Stimulated activated naive CD8-positive, alpha-beta T cell treated with anti-CD3 and anti-CD28 coated beads, Interleukin-15, Interleukin-2, amounts not matched to agents 100 ng/mL and 50 ng/mL, for 24 hours (primary cell): ENCODE measurements at regions not wholly inside any gene's neighbourhood (a gene's known extent, or its start where the extent isn't known, plus 50 kb on each side); places are given as distances from the start of the nearest gene placed in this dataset.
"Not testable (repeated sequence)": the region's sequence is repeated elsewhere in the genome, so short reads cannot be mapped to it uniquely, and the experiment has no call there.

ENCODE experiments used
- H3K27ac Mint-ChIP-seq: one replicate; pipeline ENCODE4 v1.8.0; 2021; ENCODE audit warnings: mild to moderate bottlenecking, mixed read lengths
- H3K27me3 Mint-ChIP-seq: one replicate; pipeline ENCODE4 v1.8.0; 2021; ENCODE audit warnings: mixed read lengths
- H3K36me3 Mint-ChIP-seq: one replicate; pipeline ENCODE4 v1.8.0; 2021; ENCODE audit warnings: low read depth, mixed read lengths
- H3K4me1 Mint-ChIP-seq: one replicate; pipeline ENCODE4 v1.8.0; 2021; ENCODE audit warnings: low read depth, mixed read lengths
- H3K4me3 Mint-ChIP-seq: one replicate; pipeline ENCODE4 v1.8.0; 2021; ENCODE audit warnings: mild to moderate bottlenecking, mixed read lengths
- H3K9me3 Mint-ChIP-seq: one replicate; pipeline ENCODE4 v1.8.0; 2021; ENCODE audit warnings: mixed read lengths

DNA sequence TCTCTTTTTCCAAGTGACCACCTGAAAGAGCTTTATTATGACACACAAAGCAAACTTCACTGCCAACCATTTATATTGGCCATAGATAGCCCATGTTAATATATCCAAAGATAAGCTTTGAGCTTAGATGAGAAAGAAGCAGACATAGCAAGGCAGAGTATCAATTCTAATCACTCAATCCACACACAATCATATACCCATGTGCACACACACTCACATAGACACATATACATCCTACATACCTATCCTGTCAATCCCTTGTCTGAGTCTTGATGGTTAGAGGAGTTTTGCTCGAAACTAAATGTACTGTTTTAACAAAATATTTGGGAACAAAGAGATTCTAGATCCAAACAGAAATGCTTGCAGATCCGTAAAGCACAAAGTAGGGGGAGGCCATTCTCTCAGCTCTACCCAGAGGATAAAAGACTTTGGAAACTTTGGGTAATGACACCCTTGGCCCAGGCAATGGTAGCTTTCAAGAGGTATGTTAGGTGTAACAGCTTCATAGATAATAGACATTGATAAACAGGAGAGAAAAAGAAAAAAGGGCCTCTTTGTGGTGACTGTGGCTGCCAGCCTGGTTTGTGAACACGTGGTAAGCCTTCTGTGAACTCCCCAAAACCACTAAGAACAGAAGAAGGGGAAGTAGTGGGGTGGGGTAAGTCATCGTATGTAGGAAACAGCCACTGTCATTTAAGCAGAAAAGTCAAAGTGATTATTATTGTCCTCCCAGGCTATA lies 121.6 kb downstream of the TLR4 start:
- H3K27ac Mint-ChIP-seq, result peak overlapping the region; percentile 69
- H3K27me3 Mint-ChIP-seq, result peaks cover 53% of the 10 kb centered on the region
- peaks cover 4% of the 10 kb centered on the region for H3K9me3 Mint-ChIP-seq

DNA sequence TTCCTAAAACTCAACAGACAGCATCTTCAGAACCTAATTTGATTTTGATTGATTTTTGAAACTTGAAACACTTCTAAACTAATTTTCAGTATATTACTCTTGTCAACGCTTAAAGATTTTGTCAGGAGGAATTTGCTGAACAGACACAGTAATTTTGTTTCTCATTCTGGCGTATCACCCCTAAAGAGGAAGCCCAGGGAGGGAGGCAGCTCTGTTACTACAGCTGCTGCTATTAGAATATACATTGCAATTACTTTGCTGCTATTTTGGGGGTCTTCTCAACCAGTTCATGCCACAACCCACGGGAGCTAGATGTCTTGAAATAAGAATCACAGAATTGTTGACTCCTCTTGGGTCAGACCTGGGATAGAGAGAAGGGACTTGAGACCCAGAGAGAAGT lies 122.6 kb downstream of the TLR4 start:
- H3K4me3 Mint-ChIP-seq, result no peak overlapping the region
- H3K36me3 Mint-ChIP-seq, result no peaks in the 10 kb centered on the region
- H3K9me3 Mint-ChIP-seq, result peaks cover 4% of the 10 kb centered on the region
- H3K27ac Mint-ChIP-seq, result no peak overlapping the region
- peaks cover 46% of the 10 kb centered on the region for H3K27me3 Mint-ChIP-seq
- peaks cover 30% of the 10 kb centered on the region for H3K4me1 Mint-ChIP-seq

More for the DNA sequence above, 121.6 kb downstream of the TLR4 start:
- peaks cover 30% of the 10 kb centered on the region for H3K4me1 Mint-ChIP-seq
- H3K36me3 Mint-ChIP-seq, result no peaks in the 10 kb centered on the region
- peak overlapping the region; percentile 38 for H3K4me3 Mint-ChIP-seq

- Mint-ChIP-seq H3K36me3 (no peaks in the 10 kb centered on the region), H3K27ac (no peak overlapping the region), H3K9me3 (peaks cover 4% of the 10 kb centered on the region), H3K4me3 (no peak overlapping the region), H3K27me3 (peaks cover 46% of the 10 kb centered on the region), H3K4me1 (peaks cover 30% of the 10 kb centered on the region)
These were observed 123.3 kb downstream of the TLR4 start for GRCh38 chr9:117827456-117827855.

GRCh38 chr9:117828466-117828865 lies 124.3 kb downstream of the TLR4 start:
- Mint-ChIP-seq H3K4me1 (peaks cover 30% of the 10 kb centered on the region), H3K27ac (no peak overlapping the region), H3K27me3 (peaks cover 49% of the 10 kb centered on the region)

GRCh38 chr9:117835798-117836197 lies 131.6 kb downstream of the TLR4 start:
- no peak overlapping the region for H3K27ac Mint-ChIP-seq
- no peaks in the 10 kb centered on the region for H3K4me1 Mint-ChIP-seq
- no peaks in the 10 kb centered on the region for H3K36me3 Mint-ChIP-seq
- H3K9me3 Mint-ChIP-seq, result no peaks in the 10 kb centered on the region
- peaks cover 39% of the 10 kb centered on the region for H3K27me3 Mint-ChIP-seq
- no peak overlapping the region for H3K4me3 Mint-ChIP-seq

More at GRCh38 chr9:117828466-117828865, 124.3 kb downstream of the TLR4 start:
- Mint-ChIP-seq H3K9me3 (peaks cover 4% of the 10 kb centered on the region), H3K4me3 (no peak overlapping the region), H3K36me3 (no peaks in the 10 kb centered on the region)

GRCh38 chr9:117839862-117840261 lies 135.7 kb downstream of the TLR4 start:
- Mint-ChIP-seq H3K27ac (no peak overlapping the region), H3K4me3 (no peak overlapping the region), H3K9me3 (no peaks in the 10 kb centered on the region), H3K27me3 (peaks cover 27% of the 10 kb centered on the region), H3K36me3 (no peaks in the 10 kb centered on the region), H3K4me1 (no peaks in the 10 kb centered on the region)

DNA sequence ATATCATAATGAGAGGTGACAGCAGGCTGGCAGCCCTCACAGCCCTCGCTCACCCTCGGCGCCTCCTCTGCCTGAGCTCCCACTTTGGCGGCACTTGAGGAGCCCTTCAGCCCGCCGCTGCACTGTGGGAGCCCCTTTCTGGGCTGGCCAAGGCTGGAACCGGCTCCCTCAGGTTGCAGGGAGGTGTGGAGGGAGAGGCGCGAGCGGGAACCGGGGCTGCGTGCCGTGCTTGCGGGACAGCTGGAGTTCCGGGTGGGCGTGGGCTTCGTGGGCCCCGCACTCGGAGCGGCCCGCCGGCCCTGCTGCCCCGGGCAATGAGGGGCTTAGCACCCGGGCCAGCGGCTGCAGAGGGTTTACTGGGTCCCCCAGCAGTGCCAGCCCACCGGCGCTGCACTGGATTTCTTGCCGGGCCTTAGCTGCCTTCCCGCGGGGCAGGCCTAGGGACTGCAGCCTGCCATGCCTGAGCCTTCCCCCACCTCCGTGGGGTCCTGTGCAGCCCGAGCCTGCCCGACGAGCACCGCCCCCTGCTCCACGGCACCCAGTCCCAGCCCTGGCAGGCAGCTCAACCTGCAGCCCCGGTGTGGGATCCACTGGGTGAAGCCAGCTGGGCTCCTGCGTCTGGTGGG lies 147.7 kb downstream of the TLR4 start:
- not testable (repeated sequence) for H3K4me1 Mint-ChIP-seq, H3K4me3 Mint-ChIP-seq, H3K27me3 Mint-ChIP-seq, H3K9me3 Mint-ChIP-seq, H3K27ac Mint-ChIP-seq, H3K36me3 Mint-ChIP-seq

DNA sequence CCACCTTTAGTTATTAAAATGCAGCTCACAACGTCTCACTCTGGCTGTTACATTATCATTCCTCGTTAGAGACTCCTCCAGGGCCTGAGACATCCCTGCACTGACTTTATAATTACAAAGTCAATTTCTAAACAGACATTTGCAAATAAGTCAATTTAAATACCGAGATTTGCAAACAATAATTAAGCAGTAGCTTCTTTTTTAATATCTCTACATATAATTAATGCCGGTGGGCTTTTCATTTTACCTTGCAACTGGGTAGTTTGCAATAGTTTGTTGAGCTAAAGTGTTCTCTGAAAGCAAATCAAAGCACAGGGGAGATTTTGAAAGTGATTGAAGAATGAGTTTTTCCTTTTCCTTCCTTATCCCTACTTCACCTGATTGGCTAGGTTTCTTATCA lies 154.4 kb downstream of the TLR4 start:
- Mint-ChIP-seq H3K9me3 (no peaks in the 10 kb centered on the region), H3K27ac (no peak overlapping the region), H3K4me3 (no peak overlapping the region), H3K27me3 (no peaks in the 10 kb centered on the region), H3K36me3 (no peaks in the 10 kb centered on the region), H3K4me1 (no peaks in the 10 kb centered on the region)

DNA sequence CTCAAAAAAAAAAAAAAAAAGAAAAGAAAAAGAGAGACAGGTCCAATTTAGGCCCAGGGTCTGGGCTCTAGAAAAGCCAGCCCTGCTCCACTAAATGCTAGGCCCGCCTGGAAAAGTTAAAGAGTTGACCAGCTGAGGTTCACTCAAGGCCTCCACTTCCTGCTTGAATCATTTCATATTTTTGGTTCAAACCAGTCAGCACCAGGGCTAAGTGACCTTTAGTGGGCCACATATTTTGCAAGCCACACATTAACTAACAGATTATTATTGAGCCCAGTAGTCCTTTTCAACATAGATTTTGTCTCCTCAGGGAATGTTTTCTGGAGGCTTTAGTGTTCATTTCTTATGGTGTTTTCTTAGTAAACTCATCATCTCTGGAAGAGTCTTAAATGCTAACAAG lies 156.6 kb downstream of the TLR4 start:
- no peaks in the 10 kb centered on the region for H3K9me3 Mint-ChIP-seq
- no peak overlapping the region for H3K27ac Mint-ChIP-seq
- no peaks in the 10 kb centered on the region for H3K36me3 Mint-ChIP-seq
- no peaks in the 10 kb centered on the region for H3K4me1 Mint-ChIP-seq
- H3K27me3 Mint-ChIP-seq, result peaks cover 4% of the 10 kb centered on the region
- H3K4me3 Mint-ChIP-seq, result no peak overlapping the region

DNA sequence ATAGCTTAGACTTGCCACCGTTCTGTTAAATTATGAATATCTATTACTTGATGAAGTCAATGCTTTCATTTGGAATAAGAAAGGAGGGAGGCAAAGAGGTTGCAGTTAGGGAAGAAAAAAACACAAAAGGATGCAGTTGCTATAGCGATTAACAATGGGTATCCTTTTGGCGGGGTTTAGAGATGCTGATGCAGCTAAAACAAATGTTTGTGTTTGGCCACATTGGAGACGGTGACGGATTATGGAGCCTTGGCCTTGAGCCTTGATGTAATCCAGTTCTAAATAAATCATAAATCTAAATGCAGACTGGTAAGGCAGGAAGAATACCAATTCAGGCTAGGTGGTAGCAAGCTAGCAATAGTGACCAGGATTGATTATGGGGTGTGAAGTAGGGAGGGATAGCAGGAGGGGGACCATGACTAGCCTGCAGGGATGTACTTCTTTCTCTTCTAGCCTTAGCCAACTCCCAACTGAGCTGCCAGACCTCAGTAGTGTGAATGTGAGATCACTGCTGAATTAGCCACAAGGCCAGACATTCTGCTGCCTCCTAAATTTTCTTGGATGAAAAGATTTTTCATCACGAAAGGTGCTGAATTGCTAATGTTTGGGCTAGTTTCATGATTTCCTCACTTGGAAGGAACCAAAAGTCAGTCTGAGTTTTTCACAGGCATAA lies 160.3 kb downstream of the TLR4 start:
- H3K4me3 Mint-ChIP-seq, result no peak overlapping the region
- H3K36me3 Mint-ChIP-seq, result no peaks in the 10 kb centered on the region
- no peaks in the 10 kb centered on the region for H3K4me1 Mint-ChIP-seq
- peaks cover 4% of the 10 kb centered on the region for H3K27me3 Mint-ChIP-seq
- H3K9me3 Mint-ChIP-seq, result no peaks in the 10 kb centered on the region
- H3K27ac Mint-ChIP-seq, result no peak overlapping the region

DNA sequence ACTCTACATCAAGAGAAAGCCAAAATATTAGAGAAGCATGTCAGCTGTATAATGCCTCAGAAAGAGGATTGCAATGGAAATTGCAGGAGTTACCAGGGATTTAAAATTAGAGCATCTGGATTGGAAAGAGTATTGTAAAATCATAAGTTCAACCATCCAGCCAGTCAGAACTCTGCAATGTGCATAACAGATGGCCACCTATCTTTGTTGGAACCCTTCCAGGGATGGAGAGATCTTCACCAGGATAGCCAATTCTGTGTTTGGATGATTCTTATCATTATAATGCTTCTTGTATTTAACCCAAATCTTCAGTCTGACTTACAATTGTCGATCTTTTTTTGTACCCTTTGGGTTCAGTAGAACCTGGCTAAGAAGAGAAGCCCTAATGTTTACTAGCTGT lies 164.4 kb downstream of the TLR4 start:
- no peaks in the 10 kb centered on the region for H3K4me1 Mint-ChIP-seq
- H3K9me3 Mint-ChIP-seq, result no peaks in the 10 kb centered on the region
- no peaks in the 10 kb centered on the region for H3K36me3 Mint-ChIP-seq
- H3K27me3 Mint-ChIP-seq, result peaks cover 7% of the 10 kb centered on the region
- no peak overlapping the region for H3K27ac Mint-ChIP-seq
- no peak overlapping the region for H3K4me3 Mint-ChIP-seq

GRCh38 chr9:117869287-117869686 lies 165.1 kb downstream of the TLR4 start:
- Mint-ChIP-seq H3K4me1 (no peaks in the 10 kb centered on the region), H3K4me3 (no peak overlapping the region), H3K27ac (no peak overlapping the region)

GRCh38 chr9:117869712-117870111 lies 165.5 kb downstream of the TLR4 start:
- Mint-ChIP-seq H3K9me3 (no peaks in the 10 kb centered on the region), H3K4me3 (no peak overlapping the region), H3K4me1 (no peaks in the 10 kb centered on the region), H3K27ac (no peak overlapping the region), H3K27me3 (peaks cover 12% of the 10 kb centered on the region), H3K36me3 (no peaks in the 10 kb centered on the region)

More at GRCh38 chr9:117869287-117869686, 165.1 kb downstream of the TLR4 start:
- H3K36me3 Mint-ChIP-seq, result no peaks in the 10 kb centered on the region
- no peaks in the 10 kb centered on the region for H3K9me3 Mint-ChIP-seq
- H3K27me3 Mint-ChIP-seq, result peaks cover 11% of the 10 kb centered on the region

- no peak overlapping the region for H3K27ac Mint-ChIP-seq
- H3K27me3 Mint-ChIP-seq, result peaks cover 11% of the 10 kb centered on the region
- H3K4me3 Mint-ChIP-seq, result no peak overlapping the region
- no peaks in the 10 kb centered on the region for H3K4me1 Mint-ChIP-seq
- no peaks in the 10 kb centered on the region for H3K9me3 Mint-ChIP-seq
- no peaks in the 10 kb centered on the region for H3K36me3 Mint-ChIP-seq
These were observed 169.5 kb downstream of the TLR4 start for GRCh38 chr9:117873664-117874063.

DNA sequence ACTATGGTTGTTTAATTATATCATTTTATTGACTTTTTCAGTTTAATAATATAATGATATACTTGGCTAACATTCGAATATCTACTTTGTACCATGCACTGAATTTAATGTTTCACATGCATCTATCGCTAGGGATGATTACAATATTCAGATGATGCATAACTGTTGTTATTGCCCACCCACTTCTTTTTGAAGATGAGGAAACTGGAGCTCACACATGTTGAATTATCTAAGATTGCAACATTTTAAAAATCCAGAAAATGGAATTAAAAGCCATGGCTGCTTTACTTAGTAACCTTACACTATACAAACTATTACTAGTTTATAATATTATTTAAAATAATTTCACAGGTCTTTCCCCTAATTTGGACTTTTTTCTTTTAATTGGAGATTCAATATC lies 171.7 kb downstream of the TLR4 start:
- peaks cover 11% of the 10 kb centered on the region for H3K27me3 Mint-ChIP-seq
- H3K4me1 Mint-ChIP-seq, result no peaks in the 10 kb centered on the region
- H3K27ac Mint-ChIP-seq, result no peak overlapping the region
- H3K4me3 Mint-ChIP-seq, result no peak overlapping the region
- H3K9me3 Mint-ChIP-seq, result no peaks in the 10 kb centered on the region
- H3K36me3 Mint-ChIP-seq, result no peaks in the 10 kb centered on the region
